Neuronal stem cell (in vitro differentiated cells): ENCODE measurements at regions not wholly inside any gene's neighbourhood (a gene's known extent, or its start where the extent isn't known, plus 50 kb on each side); places are given as distances from the start of the nearest gene placed in this dataset.

Experiments
- DNase-seq: peaks from one replicate; pipeline ENCODE4 v3.0.0-alpha.2; 2013; ENCODE audit warnings: low spot score
- H2AFZ ChIP-seq: one replicate; pipeline ENCODE4 v1.6.1; 2013; ENCODE audit warnings: mild to moderate bottlenecking, low read length, inconsistent platforms
- H2AK5ac ChIP-seq: 2 replicates; pipeline ENCODE4 v1.6.1; 2013; ENCODE audit warnings: low read depth, mild to moderate bottlenecking, inconsistent platforms, low read length, moderate library complexity, mixed read lengths
- H2BK120ac ChIP-seq: 2 replicates; pipeline ENCODE4 v1.6.1; 2013; ENCODE audit warnings: low read depth, mild to moderate bottlenecking, inconsistent platforms, low read length, moderate library complexity, mixed read lengths
- H2BK12ac ChIP-seq: one replicate; pipeline ENCODE4 v1.6.1; 2013; ENCODE audit warnings: low read length, inconsistent platforms
- H2BK15ac ChIP-seq: 2 replicates; pipeline ENCODE4 v1.6.1; 2013; ENCODE audit warnings: mild to moderate bottlenecking, low read length, inconsistent platforms, mixed read lengths
- H2BK5ac ChIP-seq: one replicate; pipeline ENCODE4 v1.6.1; 2013; ENCODE audit warnings: inconsistent platforms, mild to moderate bottlenecking, low read length, moderate library complexity
- H3K14ac ChIP-seq: one replicate; pipeline ENCODE4 v1.6.1; 2013; ENCODE audit warnings: low read length, inconsistent platforms
- H3K18ac ChIP-seq: 2 replicates; pipeline ENCODE4 v1.6.1; 2013; ENCODE audit warnings: low read length, inconsistent platforms
- H3K23ac ChIP-seq: 2 replicates; pipeline ENCODE4 v1.6.1; 2013; ENCODE audit warnings: low read depth, mild to moderate bottlenecking, mixed read lengths, low read length, inconsistent platforms; ENCODE audit not compliant: poor library complexity
- H3K27ac ChIP-seq: replicated peaks from 3 replicates; pipeline ENCODE4 v1.5.1; 2013; ENCODE audit warnings: low read length, inconsistent platforms
- H3K27me3 ChIP-seq, 3 experiments: 2 replicates each; pipeline ENCODE4 v1.6.1; 2013; ENCODE audit warnings: low read length in 3 of 3, mild to moderate bottlenecking in 2 of 3, inconsistent platforms in 1 of 3, low read depth in 1 of 3, mixed read lengths in 1 of 3, moderate library complexity in 1 of 3; ENCODE audit not compliant: control insufficient read depth in 3 of 3, insufficient read depth in 3 of 3
- H3K36me3 ChIP-seq, 2 donors: replicated peaks in 1 of 2; 2 replicates each; pipeline ENCODE4 v1.6.1; 2013; ENCODE audit warnings: low read length in 2 of 2; ENCODE audit not compliant: control insufficient read depth in 2 of 2, insufficient read depth in 2 of 2
- H3K4ac ChIP-seq: 2 replicates; pipeline ENCODE4 v1.6.1; 2013; ENCODE audit warnings: inconsistent platforms, mild to moderate bottlenecking, low read length, moderate library complexity
- H3K4me1 ChIP-seq, 2 donors: 1 replicate in 1 of 2; 2 replicates in 1 of 2; pipeline ENCODE4 v1.6.1; 2013; ENCODE audit warnings: low read length in 2 of 2, low read depth in 1 of 2; ENCODE audit not compliant: control insufficient read depth in 2 of 2, insufficient read depth in 1 of 2
- H3K4me2 ChIP-seq: one replicate; pipeline ENCODE4 v1.6.1; 2013; ENCODE audit warnings: mild to moderate bottlenecking, low read length, inconsistent platforms; ENCODE audit not compliant: insufficient read depth, poor library complexity, severe bottlenecking
- H3K4me3 ChIP-seq, 2 donors: 2 replicates each; pipeline ENCODE4 v1.5.1; 2013; ENCODE audit warnings: low read length in 2 of 2, mild to moderate bottlenecking in 2 of 2, inconsistent platforms in 1 of 2, moderate library complexity in 1 of 2
- H3K79me1 ChIP-seq: one replicate; pipeline ENCODE4 v1.6.1; 2013; ENCODE audit warnings: low read depth, mild to moderate bottlenecking, inconsistent platforms, low read length, moderate library complexity
- H3K9ac ChIP-seq: one replicate; pipeline ENCODE4 v1.6.1; 2013; ENCODE audit warnings: mild to moderate bottlenecking, low read depth, low read length, inconsistent platforms; ENCODE audit not compliant: poor library complexity
- H3K9me3 ChIP-seq, 2 donors: replicated peaks in 1 of 2; 2 replicates each; pipeline versions ENCODE3 to v1.6.1; 2013; ENCODE audit warnings: low read length in 2 of 2, mild to moderate bottlenecking in 2 of 2, inconsistent platforms in 1 of 2, low read depth in 1 of 2, mixed read lengths in 1 of 2, moderate library complexity in 1 of 2; ENCODE audit not compliant: control insufficient read depth in 2 of 2, insufficient read depth in 1 of 2
- H4K8ac ChIP-seq: one replicate; pipeline ENCODE4 v1.6.1; 2013; ENCODE audit warnings: low read depth, mild to moderate bottlenecking, inconsistent platforms, low read length, moderate library complexity
- H4K91ac ChIP-seq: one replicate; pipeline ENCODE4 v1.6.1; 2013; ENCODE audit warnings: low read length, low read depth, mild to moderate bottlenecking, inconsistent platforms; ENCODE audit not compliant: poor library complexity
- WGBS, 2 donors: extraction: QIAGEN DNeasy Blood & Tissue Kit; methylation state at CpG; one replicate each; pipeline ENCODE4 v1.1.7; 2013; ENCODE audit warnings: missing lambda C conversion rate in 2 of 2, mixed read lengths in 1 of 2; ENCODE audit not compliant: insufficient read length in 2 of 2, insufficient replicate concordance in 1 of 2; ENCODE audit errors: extremely low coverage in 2 of 2; 5-methylcytosine and 5-hydroxymethylcytosine counted together

DNA sequence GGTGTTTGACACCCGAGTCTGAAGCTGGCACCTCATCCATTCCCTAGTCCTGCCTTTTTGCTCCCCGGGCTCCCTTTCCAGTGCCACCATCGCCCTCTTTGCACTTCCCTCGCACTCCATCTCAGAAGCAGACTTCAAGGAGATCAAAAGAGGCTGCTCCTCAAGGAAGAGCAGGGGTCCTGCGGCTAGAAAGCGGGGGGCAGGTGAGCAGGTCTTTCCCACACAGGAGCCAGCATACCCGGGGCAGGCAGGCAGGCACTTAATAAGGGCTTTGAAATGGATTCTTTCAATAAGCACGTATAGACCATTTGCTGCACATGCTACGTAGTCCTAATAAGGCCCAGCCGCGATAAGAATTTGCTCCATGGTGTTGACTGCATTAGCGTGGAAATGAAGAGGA, 125.9 kb upstream of the PROX1 start:
- no CpG with 5 or more reads among the region's 12 CpGs for WGBS, 2 donors
- Histone ChIP-seq H2BK12ac (no peak overlapping the region), H3K4me1 (no peaks in the 10 kb centered on the region), H3K18ac (no peak overlapping the region), H2AFZ (no peak overlapping the region), H3K4ac (no peak overlapping the region), H3K9me3 (no peaks in the 10 kb centered on the region), H3K9ac (no peak overlapping the region), H2BK15ac (no peak overlapping the region), H2AK5ac (no peak overlapping the region), H3K23ac (no peak overlapping the region), H3K36me3 (no peaks in the 10 kb centered on the region), H4K8ac (no peak overlapping the region), H3K4me2 (no peak overlapping the region), H3K27me3 (no peaks in the 10 kb centered on the region), H3K27ac (no peak overlapping the region), H2BK5ac (no peak overlapping the region), H3K4me3 (no peak overlapping the region), H2BK120ac (no peak overlapping the region), H3K14ac (no peak overlapping the region), H3K79me1 (no peaks in the 10 kb centered on the region), H4K91ac (no peak overlapping the region)
- DNase-seq: no peak

DNA sequence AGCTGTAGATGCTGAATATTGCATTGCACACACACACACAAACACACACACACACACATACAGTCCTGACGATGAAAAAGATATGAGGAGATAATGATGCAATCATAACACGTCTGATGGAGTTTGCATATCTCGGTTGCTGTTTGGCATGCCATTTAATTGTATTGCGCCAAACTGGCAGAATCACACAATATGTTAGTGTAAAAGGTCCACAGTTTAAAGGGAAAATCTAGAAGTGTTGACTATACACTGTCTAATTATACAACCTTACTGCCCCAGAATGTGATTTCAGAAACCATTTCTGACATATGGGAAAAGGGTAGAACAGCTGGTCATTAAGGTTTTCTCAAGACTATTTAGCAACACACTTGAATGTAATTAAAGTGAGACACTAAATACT, 123.7 kb upstream of the PROX1 start:
- Histone ChIP-seq H3K9ac (no peak overlapping the region), H2BK12ac (no peak overlapping the region), H3K36me3 (no peaks in the 10 kb centered on the region), H2BK15ac (no peak overlapping the region), H2BK5ac (no peak overlapping the region), H3K4me1 (no peaks in the 10 kb centered on the region), H4K91ac (no peak overlapping the region), H4K8ac (no peak overlapping the region), H3K23ac (no peak overlapping the region), H3K4me2 (no peak overlapping the region), H3K14ac (no peak overlapping the region), H3K18ac (no peak overlapping the region), H3K4ac (no peak overlapping the region), H3K79me1 (no peaks in the 10 kb centered on the region), H3K9me3 (no peaks in the 10 kb centered on the region), H2AK5ac (no peak overlapping the region), H3K27ac (no peak overlapping the region), H3K27me3 (no peaks in the 10 kb centered on the region), H3K4me3 (no peak overlapping the region), H2AFZ (no peak overlapping the region), H2BK120ac (no peak overlapping the region)
- no CpG with 5 or more reads among the region's 4 CpGs for WGBS, 2 donors
- DNase-seq: no peak

DNA sequence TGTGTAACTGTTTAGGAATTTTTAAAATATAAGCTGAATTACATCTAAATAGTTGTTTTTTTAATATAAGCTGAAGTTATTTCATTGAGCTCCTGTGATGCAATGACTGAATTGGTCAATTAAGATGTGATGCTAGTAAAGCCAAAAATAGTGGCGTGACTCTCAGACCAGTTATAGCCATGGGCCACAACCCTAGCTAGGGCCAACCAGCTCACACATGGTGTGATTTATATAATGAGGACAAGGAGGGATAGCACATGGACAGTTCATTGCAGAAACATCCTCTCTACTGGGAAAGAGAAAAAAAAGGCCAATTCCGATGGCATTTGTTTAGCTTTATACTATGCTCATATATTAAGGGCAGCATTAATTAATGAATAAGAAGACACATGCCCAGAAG, 119.3 kb upstream of the PROX1 start:
- Histone ChIP-seq H2BK15ac (no peak overlapping the region), H3K9me3 (no peaks in the 10 kb centered on the region), H3K23ac (no peak overlapping the region), H3K9ac (no peak overlapping the region), H4K91ac (no peak overlapping the region), H2BK12ac (no peak overlapping the region), H3K4me3 (no peak overlapping the region), H3K4me1 (no peaks in the 10 kb centered on the region), H3K79me1 (no peaks in the 10 kb centered on the region), H2AK5ac (no peak overlapping the region), H4K8ac (no peak overlapping the region), H3K18ac (no peak overlapping the region), H2AFZ (no peak overlapping the region), H3K4me2 (no peak overlapping the region), H3K36me3 (no peaks in the 10 kb centered on the region), H3K4ac (no peak overlapping the region), H2BK5ac (no peak overlapping the region), H3K27ac (no peak overlapping the region), H3K14ac (no peak overlapping the region), H3K27me3 (no peaks in the 10 kb centered on the region), H2BK120ac (no peak overlapping the region)
- no peak for DNase-seq
- WGBS, 2 donors: no CpG with 5 or more reads among the region's 2 CpGs

DNA sequence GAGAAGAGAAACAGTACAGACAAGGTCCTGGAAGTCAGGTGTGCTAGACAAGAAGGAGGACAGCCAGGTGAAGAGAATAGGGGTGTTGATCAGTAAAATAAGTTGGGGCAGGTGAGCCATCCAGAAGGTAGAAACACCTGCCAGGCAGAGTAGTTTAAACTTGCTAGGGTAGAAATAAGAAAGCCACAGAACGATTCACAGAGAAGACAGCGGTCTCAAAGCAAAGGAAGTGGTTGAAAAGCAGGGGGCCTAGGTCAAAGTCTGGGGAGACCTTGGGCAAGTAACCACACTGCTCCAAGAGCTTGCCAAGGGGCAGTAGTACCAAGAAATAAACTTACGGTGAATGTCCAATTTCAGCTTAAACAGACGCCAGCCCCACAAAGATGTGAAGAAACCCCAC, 116.6 kb upstream of the PROX1 start:
- WGBS, 2 donors: no CpG with 5 or more reads among the region's 4 CpGs
- H3K27ac ChIP-seq: no peak overlapping the region
- H3K18ac ChIP-seq: no peak overlapping the region
- H2AK5ac ChIP-seq: no peak overlapping the region
- H2BK12ac ChIP-seq: no peak overlapping the region
- no peak for DNase-seq
- H3K23ac ChIP-seq: no peak overlapping the region
- no peak overlapping the region for H3K4me3 ChIP-seq
- no peaks in the 10 kb centered on the region for H3K27me3 ChIP-seq
- no peak overlapping the region for H2BK5ac ChIP-seq
- H3K36me3 ChIP-seq: no peaks in the 10 kb centered on the region
- H3K4me1 ChIP-seq: no peaks in the 10 kb centered on the region
- H3K4me2 ChIP-seq: no peak overlapping the region
- H2BK120ac ChIP-seq: no peak overlapping the region
- H2BK15ac ChIP-seq: no peak overlapping the region
- no peak overlapping the region for H4K91ac ChIP-seq
- H2AFZ ChIP-seq: no peak overlapping the region
- no peak overlapping the region for H3K14ac ChIP-seq
- no peak overlapping the region for H4K8ac ChIP-seq
- H3K9ac ChIP-seq: no peak overlapping the region
- H3K9me3 ChIP-seq: no peaks in the 10 kb centered on the region
- no peak overlapping the region for H3K4ac ChIP-seq
- no peaks in the 10 kb centered on the region for H3K79me1 ChIP-seq
